Activated naive CD8-positive, alpha-beta T cell treated with anti-CD3 and anti-CD28 coated beads for 36 hours (primary cell): ENCODE measurements at regions not wholly inside any gene's neighbourhood (a gene's known extent, or its start where the extent isn't known, plus 50 kb on each side); places are given as distances from the start of the nearest gene placed in this dataset.

Experiments used
- DNase-seq: peaks from one replicate; pipeline ENCODE4 v3.0.0; 2021
- H3K27ac Mint-ChIP-seq: one replicate; pipeline ENCODE4 v1.8.0; 2022; ENCODE audit warnings: mild to moderate bottlenecking, moderate library complexity, mixed read lengths
- H3K27me3 Mint-ChIP-seq: one replicate; pipeline ENCODE4 v1.8.0; 2022; ENCODE audit warnings: mild to moderate bottlenecking, mixed read lengths
- H3K36me3 Mint-ChIP-seq: one replicate; pipeline ENCODE4 v1.8.0; 2021; ENCODE audit warnings: mild to moderate bottlenecking, mixed read lengths
- H3K4me1 Mint-ChIP-seq: one replicate; pipeline ENCODE4 v1.8.0; 2021; ENCODE audit warnings: mixed read lengths
- H3K4me3 Mint-ChIP-seq: one replicate; pipeline ENCODE4 v1.8.0; 2022; ENCODE audit warnings: mild to moderate bottlenecking, moderate library complexity, mixed read lengths
- H3K9me3 Mint-ChIP-seq: one replicate; pipeline ENCODE4 v1.8.0; 2022; ENCODE audit warnings: mixed read lengths

- Mint-ChIP-seq H3K36me3 (no peaks in the 10 kb centered on the region), H3K4me3 (no peak overlapping the region), H3K27me3 (peaks cover 13% of the 10 kb centered on the region), H3K9me3 (no peaks in the 10 kb centered on the region), H3K27ac (no peak overlapping the region), H3K4me1 (no peaks in the 10 kb centered on the region)
- no peak for DNase-seq
Observed at GRCh38 chr16:86712158-86713009, 134.0 kb downstream of the FOXL1 start.

- DNase-seq, result no peak
- H3K4me3 Mint-ChIP-seq, result no peak overlapping the region
- no peaks in the 10 kb centered on the region for H3K36me3 Mint-ChIP-seq
- no peaks in the 10 kb centered on the region for H3K9me3 Mint-ChIP-seq
- H3K4me1 Mint-ChIP-seq, result no peaks in the 10 kb centered on the region
- no peak overlapping the region for H3K27ac Mint-ChIP-seq
- peaks cover 16% of the 10 kb centered on the region for H3K27me3 Mint-ChIP-seq
Observed at GRCh38 chr16:86713021-86713631, 134.8 kb downstream of the FOXL1 start.

DNA sequence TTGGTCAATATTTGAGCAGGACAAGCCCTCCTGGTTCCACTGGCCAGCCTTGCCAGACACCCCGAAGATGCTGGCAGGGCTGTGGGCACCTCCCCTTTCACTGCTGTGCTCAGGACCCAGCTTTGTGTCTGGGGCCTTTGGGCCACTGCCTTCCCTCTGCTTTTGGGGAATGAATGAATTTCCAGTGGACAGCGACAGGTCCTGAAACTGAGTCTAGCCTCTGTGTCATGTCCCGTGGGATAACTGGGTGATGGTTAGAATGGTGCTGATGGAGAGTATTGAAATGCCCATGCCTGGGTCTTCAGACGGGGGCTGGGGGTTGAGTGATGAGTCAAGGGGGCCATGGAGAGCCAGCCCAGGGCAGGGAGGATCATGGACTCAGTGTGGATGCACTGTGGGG lies 135.8 kb downstream of the FOXL1 start:
- Mint-ChIP-seq H3K9me3 (no peaks in the 10 kb centered on the region), H3K4me3 (no peak overlapping the region), H3K36me3 (no peaks in the 10 kb centered on the region), H3K27ac (no peak overlapping the region), H3K27me3 (peaks cover 14% of the 10 kb centered on the region), H3K4me1 (peaks cover 2% of the 10 kb centered on the region)
- DNase-seq, result no peak

GRCh38 chr16:86716649-86717048 lies 138.3 kb downstream of the FOXL1 start:
- peaks cover 2% of the 10 kb centered on the region for H3K4me1 Mint-ChIP-seq
- no peak overlapping the region for H3K27ac Mint-ChIP-seq
- H3K36me3 Mint-ChIP-seq, result no peaks in the 10 kb centered on the region
- H3K4me3 Mint-ChIP-seq, result no peak overlapping the region
- DNase-seq, result no peak
- H3K27me3 Mint-ChIP-seq, result peaks cover 13% of the 10 kb centered on the region
- no peaks in the 10 kb centered on the region for H3K9me3 Mint-ChIP-seq

- H3K4me3 Mint-ChIP-seq, result no peak overlapping the region
- peaks cover 2% of the 10 kb centered on the region for H3K4me1 Mint-ChIP-seq
- DNase-seq, result no peak
- no peaks in the 10 kb centered on the region for H3K36me3 Mint-ChIP-seq
- H3K27ac Mint-ChIP-seq, result no peak overlapping the region
- H3K9me3 Mint-ChIP-seq, result no peaks in the 10 kb centered on the region
- H3K27me3 Mint-ChIP-seq, result peaks cover 13% of the 10 kb centered on the region
Observed at GRCh38 chr16:86718118-86718517, 139.8 kb downstream of the FOXL1 start.

DNA sequence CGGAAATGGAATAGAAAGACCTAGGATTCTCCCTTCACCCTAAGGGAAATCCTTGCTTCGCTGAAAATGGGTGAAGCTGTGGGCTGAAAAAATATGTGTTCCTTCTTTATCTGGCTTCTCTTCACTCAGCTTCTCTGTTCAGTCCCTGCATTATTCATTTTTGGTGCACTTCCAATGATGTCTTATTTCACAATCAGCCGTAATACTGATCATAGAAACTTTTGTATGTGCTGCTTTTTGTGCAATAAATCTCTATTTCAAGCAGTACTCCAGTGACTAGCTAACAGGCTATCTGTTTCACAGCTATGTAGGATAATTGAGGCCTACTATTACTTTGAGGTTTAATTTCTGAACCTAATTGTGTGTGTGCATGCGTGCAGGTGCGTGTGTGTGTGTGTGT lies 144.6 kb downstream of the FOXL1 start:
- H3K9me3 Mint-ChIP-seq, result no peaks in the 10 kb centered on the region
- no peaks in the 10 kb centered on the region for H3K36me3 Mint-ChIP-seq
- no peak overlapping the region for H3K27ac Mint-ChIP-seq
- H3K27me3 Mint-ChIP-seq, result peaks cover 14% of the 10 kb centered on the region
- DNase-seq, result no peak
- H3K4me1 Mint-ChIP-seq, result peaks cover 2% of the 10 kb centered on the region
- H3K4me3 Mint-ChIP-seq, result no peak overlapping the region

GRCh38 chr16:86723689-86724088 lies 145.3 kb downstream of the FOXL1 start:
- no peak overlapping the region for H3K27ac Mint-ChIP-seq
- no peak for DNase-seq
- H3K9me3 Mint-ChIP-seq, result no peaks in the 10 kb centered on the region
- H3K27me3 Mint-ChIP-seq, result peaks cover 9% of the 10 kb centered on the region
- H3K4me3 Mint-ChIP-seq, result no peak overlapping the region
- no peaks in the 10 kb centered on the region for H3K36me3 Mint-ChIP-seq
- no peaks in the 10 kb centered on the region for H3K4me1 Mint-ChIP-seq

- H3K4me1 Mint-ChIP-seq, result no peaks in the 10 kb centered on the region
- H3K27ac Mint-ChIP-seq, result no peak overlapping the region
- H3K27me3 Mint-ChIP-seq, result peaks cover 16% of the 10 kb centered on the region
- no peak overlapping the region for H3K4me3 Mint-ChIP-seq
- no peaks in the 10 kb centered on the region for H3K9me3 Mint-ChIP-seq
- no peak for DNase-seq
- H3K36me3 Mint-ChIP-seq, result no peaks in the 10 kb centered on the region
Observed at GRCh38 chr16:86725401-86725800, 147.1 kb downstream of the FOXL1 start.

DNA sequence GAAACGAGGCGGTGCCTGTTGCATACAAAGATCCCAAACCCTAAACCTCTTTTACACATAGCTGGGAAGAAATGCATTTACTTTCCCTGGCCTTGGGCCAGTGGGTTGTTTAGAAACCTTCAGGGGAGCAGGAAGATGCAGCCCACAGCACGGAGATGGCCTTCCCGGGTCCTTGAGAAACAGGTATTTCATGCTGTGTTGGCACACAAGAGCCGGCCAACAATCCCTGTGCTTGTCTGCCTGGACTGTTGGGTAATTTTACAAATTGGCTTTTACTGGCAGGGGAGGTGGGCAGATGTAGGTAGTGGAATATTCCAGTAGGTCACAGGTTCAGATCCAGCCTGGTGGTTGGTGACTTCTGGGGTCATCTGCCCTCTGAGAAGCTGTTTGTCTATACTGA lies 148.0 kb downstream of the FOXL1 start:
- no peaks in the 10 kb centered on the region for H3K4me1 Mint-ChIP-seq
- no peaks in the 10 kb centered on the region for H3K9me3 Mint-ChIP-seq

GRCh38 chr16:86727131-86727530 lies 148.8 kb downstream of the FOXL1 start:
- H3K9me3 Mint-ChIP-seq, result no peaks in the 10 kb centered on the region
- H3K27me3 Mint-ChIP-seq, result peaks cover 32% of the 10 kb centered on the region
- no peak overlapping the region for H3K27ac Mint-ChIP-seq
- no peaks in the 10 kb centered on the region for H3K4me1 Mint-ChIP-seq
- DNase-seq, result no peak
- no peak overlapping the region for H3K4me3 Mint-ChIP-seq
- no peaks in the 10 kb centered on the region for H3K36me3 Mint-ChIP-seq

More for the DNA sequence above, 148.0 kb downstream of the FOXL1 start:
- peaks cover 24% of the 10 kb centered on the region for H3K27me3 Mint-ChIP-seq
- H3K27ac Mint-ChIP-seq, result no peak overlapping the region
- H3K36me3 Mint-ChIP-seq, result no peaks in the 10 kb centered on the region
- DNase-seq, result no peak
- no peak overlapping the region for H3K4me3 Mint-ChIP-seq

DNA sequence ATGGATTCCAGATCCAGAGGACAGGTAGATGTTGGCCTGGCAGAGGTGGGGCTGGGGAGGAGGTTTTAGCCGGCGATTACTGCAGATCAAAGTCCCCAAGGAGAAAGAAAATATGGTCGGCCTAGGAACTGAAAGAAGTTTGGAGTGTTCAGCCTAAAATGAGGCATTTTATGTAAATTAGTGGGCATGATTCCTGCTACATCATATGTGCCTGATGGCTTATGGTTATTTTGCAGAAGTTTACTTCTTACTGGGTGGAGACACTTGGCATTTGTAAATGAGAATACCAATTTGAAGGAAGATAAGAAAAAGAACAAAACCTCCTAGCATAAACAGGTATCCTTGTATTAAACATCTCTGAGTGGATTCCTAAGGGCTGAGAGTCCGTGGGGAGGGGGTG lies 149.3 kb downstream of the FOXL1 start:
- H3K4me1 Mint-ChIP-seq, result no peaks in the 10 kb centered on the region
- no peaks in the 10 kb centered on the region for H3K9me3 Mint-ChIP-seq
- H3K4me3 Mint-ChIP-seq, result no peak overlapping the region
- no peaks in the 10 kb centered on the region for H3K36me3 Mint-ChIP-seq
- no peak overlapping the region for H3K27ac Mint-ChIP-seq
- no peak for DNase-seq
- H3K27me3 Mint-ChIP-seq, result peaks cover 37% of the 10 kb centered on the region

- no peak overlapping the region for H3K27ac Mint-ChIP-seq
- peaks cover 56% of the 10 kb centered on the region for H3K27me3 Mint-ChIP-seq
- H3K9me3 Mint-ChIP-seq, result no peaks in the 10 kb centered on the region
- H3K4me1 Mint-ChIP-seq, result no peaks in the 10 kb centered on the region
- no peak overlapping the region for H3K4me3 Mint-ChIP-seq
- DNase-seq, result no peak
- no peaks in the 10 kb centered on the region for H3K36me3 Mint-ChIP-seq
Observed at GRCh38 chr16:86729686-86730085, 151.3 kb downstream of the FOXL1 start.

DNA sequence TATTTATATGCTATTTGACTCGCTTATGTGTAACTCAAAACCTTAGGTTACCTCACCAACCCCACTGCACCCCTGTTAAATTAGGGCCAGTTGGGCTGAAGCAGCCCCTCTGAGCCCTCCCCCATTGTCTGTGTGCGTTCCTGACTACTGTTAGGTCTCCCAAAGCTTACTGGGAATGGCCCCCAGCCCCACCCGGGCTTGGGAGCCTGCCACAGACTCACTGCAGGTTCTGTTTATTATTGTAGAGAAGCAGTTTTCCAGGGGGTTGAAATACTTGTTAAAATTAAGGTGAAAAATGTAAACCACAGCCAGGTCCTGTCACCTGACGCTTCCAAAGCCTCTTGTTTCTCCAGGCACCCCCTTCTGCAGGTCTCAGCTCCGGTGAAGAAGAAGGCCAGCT lies 151.7 kb downstream of the FOXL1 start:
- H3K4me1 Mint-ChIP-seq, result no peaks in the 10 kb centered on the region
- no peak for DNase-seq
- H3K27ac Mint-ChIP-seq, result no peak overlapping the region
- H3K9me3 Mint-ChIP-seq, result no peaks in the 10 kb centered on the region
- no peaks in the 10 kb centered on the region for H3K36me3 Mint-ChIP-seq
- no peak overlapping the region for H3K4me3 Mint-ChIP-seq
- peaks cover 57% of the 10 kb centered on the region for H3K27me3 Mint-ChIP-seq

DNA sequence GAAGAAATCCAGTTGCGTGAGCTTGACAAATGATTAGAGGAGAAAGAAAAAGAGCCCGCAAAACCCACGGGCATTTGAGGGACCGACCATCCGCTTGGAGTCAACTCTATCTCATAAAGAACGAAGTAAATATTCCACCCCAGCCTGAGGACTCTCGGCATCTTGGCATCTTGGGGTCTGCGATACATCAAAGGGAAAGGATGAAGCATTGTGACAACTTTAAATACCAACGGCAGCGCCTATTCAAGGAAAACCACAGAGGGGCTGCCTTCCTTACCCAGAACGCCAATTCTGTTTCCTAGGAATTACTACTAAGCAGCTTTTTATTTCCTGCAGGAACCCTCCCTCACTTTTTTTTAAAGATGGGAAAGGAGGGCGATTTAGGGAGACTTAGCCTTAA lies 152.2 kb downstream of the FOXL1 start:
- no peak overlapping the region for H3K27ac Mint-ChIP-seq
- H3K9me3 Mint-ChIP-seq, result no peaks in the 10 kb centered on the region
- peaks cover 57% of the 10 kb centered on the region for H3K27me3 Mint-ChIP-seq
- no peak overlapping the region for H3K4me3 Mint-ChIP-seq
- DNase-seq, result no peak
- no peaks in the 10 kb centered on the region for H3K36me3 Mint-ChIP-seq
- no peaks in the 10 kb centered on the region for H3K4me1 Mint-ChIP-seq

DNA sequence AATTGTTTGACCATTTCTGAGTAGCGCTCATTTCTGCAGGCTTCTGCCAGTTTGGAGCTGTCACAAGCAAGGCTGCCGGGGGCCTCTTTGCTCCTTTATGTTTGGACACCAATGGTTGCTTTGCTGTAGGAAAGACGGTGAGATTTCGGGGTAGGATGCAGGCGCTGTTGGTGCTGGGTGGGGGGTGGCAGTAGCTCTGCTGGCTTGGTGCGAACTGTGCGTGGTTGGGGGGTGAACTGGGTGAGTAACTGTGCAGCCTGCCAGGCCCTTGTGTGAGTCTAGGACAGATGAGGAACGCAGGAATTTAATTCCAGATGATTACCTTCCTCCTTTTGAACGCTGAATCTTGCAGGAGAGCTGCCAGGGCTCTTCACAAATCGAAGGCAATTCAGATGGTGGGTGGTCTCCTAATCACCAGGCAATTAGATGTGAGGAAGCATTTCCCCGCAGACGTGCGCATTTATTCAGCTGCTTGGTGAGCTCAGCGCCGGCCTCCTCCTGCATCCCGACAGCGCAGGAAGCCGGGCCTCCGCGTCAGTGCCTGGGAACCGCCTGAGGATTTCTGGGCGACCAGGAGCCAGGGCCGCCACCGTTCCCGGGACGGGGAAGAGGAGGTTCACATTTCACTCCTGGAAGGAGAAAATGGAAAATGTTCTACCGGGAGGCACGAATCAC lies 154.4 kb downstream of the FOXL1 start:
- Mint-ChIP-seq H3K27me3 (peaks cover 59% of the 10 kb centered on the region), H3K36me3 (no peaks in the 10 kb centered on the region), H3K9me3 (no peaks in the 10 kb centered on the region), H3K27ac (no peak overlapping the region), H3K4me3 (no peak overlapping the region), H3K4me1 (no peaks in the 10 kb centered on the region)
- DNase-seq, result no peak
